ENCODE measurements at regions not wholly inside any gene's neighbourhood (a gene's known extent, or its start where the extent isn't known, plus 50 kb on each side); places are given as distances from the start of the nearest gene placed in this dataset.
A peak's percentile ranks its signal among the peaks of the same experiment; 100 is the strongest.
"Not testable (repeated sequence)": the region's sequence is repeated elsewhere in the genome, so short reads cannot be mapped to it uniquely, and the experiment has no call there.

DNA sequence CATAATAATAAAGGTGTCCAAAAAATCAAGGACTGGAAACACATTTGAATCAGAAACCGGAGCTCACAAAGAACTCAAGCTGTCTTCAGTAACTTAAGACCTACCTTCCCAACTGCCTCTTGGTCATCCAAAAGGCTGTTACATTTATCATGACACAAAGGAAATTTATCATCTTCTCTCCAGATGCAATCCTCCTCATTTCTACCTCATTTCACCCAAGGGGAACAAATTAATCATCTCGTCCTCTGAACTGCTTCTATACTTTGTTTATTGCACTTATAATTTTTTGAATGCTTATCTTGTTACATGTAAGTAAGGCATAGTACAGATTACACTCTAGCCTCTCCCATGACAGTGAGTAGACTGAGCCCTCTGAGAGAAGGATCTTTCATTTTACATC, 105.1 kb upstream of the RGPD4 start:
- CTCF ChIA-PET, result no interaction called here

DNA sequence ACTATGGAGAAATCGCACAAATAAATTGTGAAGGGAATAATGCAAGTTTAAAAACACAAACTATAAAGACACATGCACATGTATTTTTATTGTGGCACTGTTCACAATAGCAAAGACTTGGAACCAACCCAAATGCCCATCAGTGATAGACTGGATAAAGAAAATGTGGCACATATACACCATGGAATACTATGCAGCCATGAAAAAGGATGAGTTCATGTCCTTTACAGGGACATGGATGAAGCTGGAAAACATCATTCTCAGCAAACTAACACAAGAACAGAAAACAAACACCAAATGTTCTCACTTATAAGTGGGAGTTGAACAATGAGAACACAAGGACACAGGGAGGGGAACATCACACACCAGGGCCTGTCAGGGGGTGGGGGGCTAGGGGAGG, 100.9 kb upstream of the RGPD4 start:
- H3K9me3 ChIP-seq, H3K9ac ChIP-seq, POLR2A ChIA-PET: not testable (repeated sequence)

More for the DNA sequence above, 105.1 kb upstream of the RGPD4 start:
- Histone ChIP-seq H3K4me1 (ENCODE audit: control insufficient read depth in 1 of 2, insufficient read depth in 2 of 2, low read depth in 1 of 2, low read length in 1 of 2) (no peaks in the 10 kb centered on the region), H3K79me2 (ENCODE audit: insufficient read depth) (no peaks in the 10 kb centered on the region), H3K36me3 (replicated peaks in 1 of 2; ENCODE audit: control insufficient read depth in 1 of 2, insufficient read depth in 2 of 2, low read length in 1 of 2) (no peaks in the 10 kb centered on the region), H3F3A (replicated peaks; ENCODE audit: insufficient read depth) (no peaks in the 10 kb centered on the region), H3K9me2 (no peaks in the 10 kb centered on the region), H3K9me3 (no peaks in the 10 kb centered on the region), H3K9ac (no peak overlapping the region), H4K20me1 (ENCODE audit: insufficient read depth) (no peaks in the 10 kb centered on the region), H2AFZ (ENCODE audit: low read depth) (peak overlapping the region; percentile 24; the same call in 1 of the 2 replicates), H3K27ac (ENCODE audit: low read depth in 2 of 2, low read length in 1 of 2) (no peak overlapping the region), H3K4me3 (ENCODE audit: low read depth in 2 of 2, low read length in 1 of 2) (no peak overlapping the region), H3K27me3 (ENCODE audit: insufficient read depth) (no peaks in the 10 kb centered on the region), H3K4me2 (no peak overlapping the region)
- TF ChIP-seq YY1 (IDR thresholded peaks at IDR 0.05; ENCODE audit: low read depth) (no peak), SIN3A (IDR thresholded peaks at IDR 0.05; ENCODE audit: borderline replicate concordance, low read depth, low read length) (no peak), NFIC (IDR thresholded peaks at IDR 0.05; ENCODE audit: borderline replicate concordance) (no peak), MEF2A (IDR thresholded peaks at IDR 0.05; ENCODE audit: borderline replicate concordance, low read depth) (no peak), FOXM1 (IDR thresholded peaks at IDR 0.05; ENCODE audit: low read depth) (no peak), SMC3 (IDR thresholded peaks at IDR 0.05; ENCODE audit: low read depth, low read length) (no peak), TEAD4 (IDR thresholded peaks at IDR 0.05; ENCODE audit: borderline replicate concordance, insufficient read depth) (no peak), RCOR1 (IDR thresholded peaks at IDR 0.05; ENCODE audit: low read length) (no peak), ELF1 (IDR thresholded peaks at IDR 0.05) (no peak)
- TF ChIP-seq, protein P1, sequence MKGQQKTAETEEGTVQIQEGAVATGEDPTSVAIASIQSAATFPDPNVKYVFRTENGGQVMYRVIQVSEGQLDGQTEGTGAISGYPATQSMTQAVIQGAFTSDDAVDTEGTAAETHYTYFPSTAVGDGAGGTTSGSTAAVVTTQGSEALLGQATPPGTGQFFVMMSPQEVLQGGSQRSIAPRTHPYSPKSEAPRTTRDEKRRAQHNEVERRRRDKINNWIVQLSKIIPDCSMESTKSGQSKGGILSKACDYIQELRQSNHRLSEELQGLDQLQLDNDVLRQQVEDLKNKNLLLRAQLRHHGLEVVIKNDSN (IDR thresholded peaks at IDR 0.05; ENCODE audit: borderline replicate concordance, low read depth), result no peak
- TF ChIP-seq, protein P2, sequence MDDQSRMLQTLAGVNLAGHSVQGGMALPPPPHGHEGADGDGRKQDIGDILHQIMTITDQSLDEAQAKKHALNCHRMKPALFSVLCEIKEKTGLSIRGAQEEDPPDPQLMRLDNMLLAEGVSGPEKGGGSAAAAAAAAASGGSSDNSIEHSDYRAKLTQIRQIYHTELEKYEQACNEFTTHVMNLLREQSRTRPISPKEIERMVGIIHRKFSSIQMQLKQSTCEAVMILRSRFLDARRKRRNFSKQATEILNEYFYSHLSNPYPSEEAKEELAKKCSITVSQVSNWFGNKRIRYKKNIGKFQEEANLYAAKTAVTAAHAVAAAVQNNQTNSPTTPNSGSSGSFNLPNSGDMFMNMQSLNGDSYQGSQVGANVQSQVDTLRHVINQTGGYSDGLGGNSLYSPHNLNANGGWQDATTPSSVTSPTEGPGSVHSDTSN (IDR thresholded peaks at IDR 0.05), result no peak
- TF ChIP-seq, protein P3, sequence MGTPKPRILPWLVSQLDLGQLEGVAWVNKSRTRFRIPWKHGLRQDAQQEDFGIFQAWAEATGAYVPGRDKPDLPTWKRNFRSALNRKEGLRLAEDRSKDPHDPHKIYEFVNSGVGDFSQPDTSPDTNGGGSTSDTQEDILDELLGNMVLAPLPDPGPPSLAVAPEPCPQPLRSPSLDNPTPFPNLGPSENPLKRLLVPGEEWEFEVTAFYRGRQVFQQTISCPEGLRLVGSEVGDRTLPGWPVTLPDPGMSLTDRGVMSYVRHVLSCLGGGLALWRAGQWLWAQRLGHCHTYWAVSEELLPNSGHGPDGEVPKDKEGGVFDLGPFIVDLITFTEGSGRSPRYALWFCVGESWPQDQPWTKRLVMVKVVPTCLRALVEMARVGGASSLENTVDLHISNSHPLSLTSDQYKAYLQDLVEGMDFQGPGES (IDR thresholded peaks at IDR 0.05; ENCODE audit: low read depth, low read length), result no peak
- TF ChIP-seq, protein P4, sequence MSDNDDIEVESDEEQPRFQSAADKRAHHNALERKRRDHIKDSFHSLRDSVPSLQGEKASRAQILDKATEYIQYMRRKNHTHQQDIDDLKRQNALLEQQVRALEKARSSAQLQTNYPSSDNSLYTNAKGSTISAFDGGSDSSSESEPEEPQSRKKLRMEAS (IDR thresholded peaks at IDR 0.05; ENCODE audit: low read depth), result no peak
- DNase-seq, result no peak
- WGBS (ENCODE audit: low lambda C conversion rate), result 55% methylated on average over 2 of the region's 2 CpGs
- POLR2A ChIA-PET, result no interaction called here

More for the DNA sequence above, 100.9 kb upstream of the RGPD4 start:
- H3K79me2 ChIP-seq (ENCODE audit: insufficient read depth); H3F3A ChIP-seq (replicated peaks; ENCODE audit: insufficient read depth); H4K20me1 ChIP-seq (ENCODE audit: insufficient read depth); H3K27ac ChIP-seq (ENCODE audit: low read depth in 2 of 2, low read length in 1 of 2); DNase-seq; H3K27me3 ChIP-seq (ENCODE audit: insufficient read depth); H3K4me3 ChIP-seq (ENCODE audit: low read depth in 2 of 2, low read length in 1 of 2); H3K36me3 ChIP-seq (replicated peaks in 1 of 2; ENCODE audit: control insufficient read depth in 1 of 2, insufficient read depth in 2 of 2, low read length in 1 of 2); CTCF ChIA-PET; H3K4me1 ChIP-seq (ENCODE audit: control insufficient read depth in 1 of 2, insufficient read depth in 2 of 2, low read depth in 1 of 2, low read length in 1 of 2); H2AFZ ChIP-seq (ENCODE audit: low read depth); H3K4me2 ChIP-seq; H3K9me2 ChIP-seq: not testable (repeated sequence)
- WGBS (ENCODE audit: low lambda C conversion rate), result 72% methylated on average over 1 of the region's 1 CpG

Measured in SK-N-SH (cell line).